ENCODE measurements at regions not wholly inside any gene's neighbourhood (a gene's known extent, or its start where the extent isn't known, plus 50 kb on each side); places are given as distances from the start of the nearest gene placed in this dataset.

DNA sequence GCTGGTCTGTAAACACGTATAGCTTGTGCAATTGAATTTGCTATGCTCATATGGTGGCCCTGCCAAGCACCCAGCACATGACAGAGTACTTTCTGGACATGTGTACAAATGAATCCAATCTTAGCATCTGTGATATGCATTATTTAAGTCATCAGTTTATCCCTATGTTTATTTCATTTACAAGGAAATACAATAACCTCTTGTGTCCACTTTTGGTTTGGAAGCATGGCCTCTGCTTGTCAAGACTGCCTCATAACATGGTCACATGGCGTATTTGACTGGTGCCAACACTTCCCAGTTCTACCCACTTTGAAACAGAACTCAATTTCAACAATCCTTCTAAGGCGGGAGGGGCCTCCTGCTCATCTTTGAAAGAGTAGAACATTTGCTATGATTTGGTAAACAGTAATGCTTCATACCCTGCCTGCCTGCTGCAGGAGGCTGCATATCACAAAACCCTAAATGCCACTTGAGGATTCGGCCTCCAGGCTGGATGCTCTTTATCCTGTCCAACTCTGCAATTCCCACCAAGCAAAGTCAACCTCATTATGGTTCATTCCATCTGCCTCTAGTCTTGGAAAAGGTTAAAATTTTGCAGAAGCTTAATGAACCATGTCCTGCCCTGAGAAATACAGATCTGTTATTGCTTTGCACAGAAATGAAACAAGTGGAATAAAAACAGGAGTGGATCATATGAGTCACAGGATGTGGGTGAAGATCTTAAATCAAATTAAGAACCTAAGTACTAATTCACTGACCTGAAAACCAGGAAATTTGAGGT, 151.3 kb downstream of the CYSLTR2 start:
- Histone ChIP-seq H3K36me3 (no peaks in the 10 kb centered on the region), H3K9me3 (no peaks in the 10 kb centered on the region), H3K27ac (no peak overlapping the region), H3K27me3 (no peaks in the 10 kb centered on the region), H3K4me1 (no peaks in the 10 kb centered on the region), H3K4me3 (no peak overlapping the region)
- intact Hi-C loops (cut with DNase I; ENCODE audit: low total_unique reads): no loop called here
- WGBS, 5 donors: 74 to 87% (median 84%) methylated on average over 4 of the region's 4 CpGs
- DNase-seq: peak in 1 of 2 donors; percentile 15
- TF ChIP-seq POLR2AphosphoS5 (IDR thresholded peaks at IDR 0.05) (no peak), POLR2A (IDR thresholded peaks at IDR 0.05) (no peak), EP300 (IDR thresholded peaks at IDR 0.05) (no peak)
- TF ChIP-seq, protein P1, sequence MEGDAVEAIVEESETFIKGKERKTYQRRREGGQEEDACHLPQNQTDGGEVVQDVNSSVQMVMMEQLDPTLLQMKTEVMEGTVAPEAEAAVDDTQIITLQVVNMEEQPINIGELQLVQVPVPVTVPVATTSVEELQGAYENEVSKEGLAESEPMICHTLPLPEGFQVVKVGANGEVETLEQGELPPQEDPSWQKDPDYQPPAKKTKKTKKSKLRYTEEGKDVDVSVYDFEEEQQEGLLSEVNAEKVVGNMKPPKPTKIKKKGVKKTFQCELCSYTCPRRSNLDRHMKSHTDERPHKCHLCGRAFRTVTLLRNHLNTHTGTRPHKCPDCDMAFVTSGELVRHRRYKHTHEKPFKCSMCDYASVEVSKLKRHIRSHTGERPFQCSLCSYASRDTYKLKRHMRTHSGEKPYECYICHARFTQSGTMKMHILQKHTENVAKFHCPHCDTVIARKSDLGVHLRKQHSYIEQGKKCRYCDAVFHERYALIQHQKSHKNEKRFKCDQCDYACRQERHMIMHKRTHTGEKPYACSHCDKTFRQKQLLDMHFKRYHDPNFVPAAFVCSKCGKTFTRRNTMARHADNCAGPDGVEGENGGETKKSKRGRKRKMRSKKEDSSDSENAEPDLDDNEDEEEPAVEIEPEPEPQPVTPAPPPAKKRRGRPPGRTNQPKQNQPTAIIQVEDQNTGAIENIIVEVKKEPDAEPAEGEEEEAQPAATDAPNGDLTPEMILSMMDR (IDR thresholded peaks at IDR 0.05): no peak

DNA sequence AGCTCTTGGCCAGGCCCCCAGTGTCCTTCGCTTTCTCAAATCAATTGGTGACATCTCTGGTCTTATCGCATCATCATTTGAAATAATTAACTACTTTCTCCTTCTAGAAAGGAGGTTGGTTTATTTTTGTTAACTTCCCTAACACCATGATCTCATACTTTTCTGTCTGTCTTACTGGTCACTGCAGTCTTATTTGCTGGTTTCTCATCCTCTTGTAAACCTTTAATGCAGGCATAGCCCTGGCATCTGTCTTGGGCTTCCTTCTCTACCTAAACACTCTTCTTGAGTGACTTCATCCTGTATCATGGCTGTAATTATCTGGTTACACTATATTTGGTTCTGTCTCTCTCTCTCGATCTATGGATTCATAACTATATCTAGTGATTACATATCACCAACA, 152.8 kb downstream of the CYSLTR2 start:
- Histone ChIP-seq H3K4me1 (no peaks in the 10 kb centered on the region), H3K9me3 (no peaks in the 10 kb centered on the region), H3K4me3 (no peak overlapping the region), H3K36me3 (no peaks in the 10 kb centered on the region), H3K27me3 (no peaks in the 10 kb centered on the region), H3K27ac (no peak overlapping the region)
- WGBS, 5 donors: 90 to 95% (median 92%) methylated on average over 3 of the region's 3 CpGs
- DNase-seq: no peak
- intact Hi-C loops (cut with DNase I; ENCODE audit: low total_unique reads): no loop called here
- TF ChIP-seq POLR2A (IDR thresholded peaks at IDR 0.05) (no peak), POLR2AphosphoS5 (IDR thresholded peaks at IDR 0.05) (no peak), EP300 (IDR thresholded peaks at IDR 0.05) (no peak)
- TF ChIP-seq, protein P1 (IDR thresholded peaks at IDR 0.05): no peak

DNA sequence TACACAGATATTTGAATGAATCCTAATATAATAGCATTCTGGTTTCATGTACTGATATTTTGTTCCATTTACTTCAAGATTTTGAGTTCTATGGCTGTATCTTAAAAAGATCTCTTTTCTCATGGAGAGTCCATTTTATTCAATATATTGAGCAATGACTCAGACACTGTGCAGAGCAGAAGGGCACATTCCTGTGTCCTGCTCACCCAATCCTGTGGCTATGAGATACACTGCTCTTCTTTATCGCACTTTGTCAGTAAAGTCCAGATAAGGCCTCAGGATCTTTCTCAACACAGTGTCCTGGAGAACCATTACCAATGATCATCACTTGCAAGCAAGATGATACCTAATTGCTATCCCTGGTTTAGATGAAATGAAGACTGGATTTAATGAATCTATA, 155.0 kb downstream of the CYSLTR2 start:
- Histone ChIP-seq H3K27me3 (no peaks in the 10 kb centered on the region), H3K4me3 (no peak overlapping the region), H3K9me3 (no peaks in the 10 kb centered on the region), H3K36me3 (no peaks in the 10 kb centered on the region), H3K27ac (no peak overlapping the region), H3K4me1 (no peaks in the 10 kb centered on the region)
- DNase-seq: no peak
- intact Hi-C loops (cut with DNase I; ENCODE audit: low total_unique reads): no loop called here
- TF ChIP-seq POLR2AphosphoS5 (IDR thresholded peaks at IDR 0.05) (no peak), EP300 (IDR thresholded peaks at IDR 0.05) (no peak), POLR2A (IDR thresholded peaks at IDR 0.05) (no peak)
- TF ChIP-seq, protein P1 (IDR thresholded peaks at IDR 0.05): no peak
- 80 to 95% (median 89%) methylated on average over 1 of the region's 1 CpG for WGBS, 5 donors

GRCh38 chr13:48810013-48810412, 156.3 kb downstream of the CYSLTR2 start:
- intact Hi-C loops (cut with DNase I; ENCODE audit: low total_unique reads): no loop called here
- no peak overlapping the region for H3K27ac ChIP-seq
- no peaks in the 10 kb centered on the region for H3K36me3 ChIP-seq
- TF ChIP-seq EP300 (IDR thresholded peaks at IDR 0.05): no peak
- TF ChIP-seq, protein P1 (IDR thresholded peaks at IDR 0.05): no peak
- no peak for TF ChIP-seq POLR2A (IDR thresholded peaks at IDR 0.05)
- TF ChIP-seq POLR2AphosphoS5 (IDR thresholded peaks at IDR 0.05): no peak
- 74 to 82% (median 75%) methylated on average over 6 of the region's 6 CpGs for WGBS, 5 donors
- H3K4me3 ChIP-seq: no peak overlapping the region
- no peaks in the 10 kb centered on the region for H3K4me1 ChIP-seq
- no peaks in the 10 kb centered on the region for H3K9me3 ChIP-seq
- no peaks in the 10 kb centered on the region for H3K27me3 ChIP-seq
- peak in 1 of 2 donors; percentile 14 for DNase-seq
